ENCODE measurements at regions not wholly inside any gene's neighbourhood (a gene's known extent, or its start where the extent isn't known, plus 50 kb on each side); places are given as distances from the start of the nearest gene placed in this dataset.
"Not testable (repeated sequence)": the region's sequence is repeated elsewhere in the genome, so short reads cannot be mapped to it uniquely, and the experiment has no call there.

DNA sequence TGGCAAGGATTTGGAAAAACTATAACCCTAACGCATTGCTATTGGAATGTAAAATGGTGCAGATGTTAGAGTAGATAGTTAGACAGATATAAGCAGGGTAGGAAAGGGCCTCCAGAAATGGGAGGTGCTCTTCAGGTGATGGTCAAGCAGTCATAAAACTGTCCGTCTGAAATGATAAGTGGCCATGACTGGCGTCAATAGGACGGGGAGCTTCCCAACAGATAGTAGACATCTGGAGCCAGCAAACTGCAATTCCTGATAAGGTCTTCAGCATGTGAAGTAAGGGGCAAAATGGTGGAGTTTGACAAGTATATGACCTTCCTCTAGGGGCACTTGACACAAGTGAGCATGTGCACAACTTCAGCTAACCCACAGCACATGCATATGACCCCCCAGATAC is 250.4 kb downstream of the MAGEB5 start:
- TF ChIP-seq, protein P1, sequence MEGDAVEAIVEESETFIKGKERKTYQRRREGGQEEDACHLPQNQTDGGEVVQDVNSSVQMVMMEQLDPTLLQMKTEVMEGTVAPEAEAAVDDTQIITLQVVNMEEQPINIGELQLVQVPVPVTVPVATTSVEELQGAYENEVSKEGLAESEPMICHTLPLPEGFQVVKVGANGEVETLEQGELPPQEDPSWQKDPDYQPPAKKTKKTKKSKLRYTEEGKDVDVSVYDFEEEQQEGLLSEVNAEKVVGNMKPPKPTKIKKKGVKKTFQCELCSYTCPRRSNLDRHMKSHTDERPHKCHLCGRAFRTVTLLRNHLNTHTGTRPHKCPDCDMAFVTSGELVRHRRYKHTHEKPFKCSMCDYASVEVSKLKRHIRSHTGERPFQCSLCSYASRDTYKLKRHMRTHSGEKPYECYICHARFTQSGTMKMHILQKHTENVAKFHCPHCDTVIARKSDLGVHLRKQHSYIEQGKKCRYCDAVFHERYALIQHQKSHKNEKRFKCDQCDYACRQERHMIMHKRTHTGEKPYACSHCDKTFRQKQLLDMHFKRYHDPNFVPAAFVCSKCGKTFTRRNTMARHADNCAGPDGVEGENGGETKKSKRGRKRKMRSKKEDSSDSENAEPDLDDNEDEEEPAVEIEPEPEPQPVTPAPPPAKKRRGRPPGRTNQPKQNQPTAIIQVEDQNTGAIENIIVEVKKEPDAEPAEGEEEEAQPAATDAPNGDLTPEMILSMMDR (conservative IDR thresholded peaks at IDR 0.05), result no peak
- H3K4me1 ChIP-seq (ENCODE audit: control insufficient read depth, insufficient read depth, low read length), result no peaks in the 10 kb centered on the region
- no peaks in the 10 kb centered on the region for H3K27me3 ChIP-seq (ENCODE audit: control insufficient read depth, insufficient read depth, low read length, poor library complexity, severe bottlenecking)
- no peak overlapping the region for H3K9ac ChIP-seq (ENCODE audit: extremely low read depth, low read length, poor library complexity, severe bottlenecking)
- no peaks in the 10 kb centered on the region for H3K36me3 ChIP-seq (ENCODE audit: control insufficient read depth, insufficient read depth, low read length)
- no peak overlapping the region for H3K4me3 ChIP-seq (ENCODE audit: low read length)
- H3K9me3 ChIP-seq (ENCODE audit: control insufficient read depth, low read length), result no peaks in the 10 kb centered on the region
- DNase-seq, result no peak
- Mint-ChIP-seq H3K4me1 (no peaks in the 10 kb centered on the region), H3K27ac (no peak overlapping the region), H3K27me3 (ENCODE audit: insufficient read depth) (no peaks in the 10 kb centered on the region), H3K4me3 (no peak overlapping the region), H3K9me3 (peaks cover 46% of the 10 kb centered on the region), H3K36me3 (ENCODE audit: low read depth) (no peaks in the 10 kb centered on the region)
- WGBS, 2 experiments (ENCODE audit: insufficient coverage in 1 of 2, insufficient read length in 1 of 2), result 98% methylated on average over 4 of the region's 4 CpGs; no CpG with 5 or more reads in 1 of the 2 experiments
- H3K27ac ChIP-seq (ENCODE audit: low read depth, low read length), result no peak overlapping the region

DNA sequence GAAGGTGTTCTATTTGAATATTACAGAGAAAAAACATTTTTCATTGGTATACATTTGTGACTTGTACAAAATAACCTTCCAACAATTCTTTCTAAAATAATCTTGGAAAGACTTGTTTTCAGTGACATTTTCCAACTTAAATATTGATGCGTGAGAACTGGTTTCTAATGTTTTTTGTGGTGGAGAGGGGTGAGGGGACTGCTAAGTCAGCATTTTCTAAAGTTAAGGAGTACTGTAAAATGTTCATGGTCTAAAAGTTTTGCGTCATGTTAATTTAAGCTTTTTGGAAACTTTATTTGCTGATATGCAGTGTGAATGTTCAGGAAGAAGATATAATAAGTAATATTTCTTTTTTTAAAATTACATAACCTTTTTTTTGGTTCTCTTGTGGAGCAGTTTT is 229.3 kb downstream of the MAGEB5 start:
- Histone ChIP-seq H3K27ac (ENCODE audit: low read depth, low read length) (no peak overlapping the region), H3K4me3 (ENCODE audit: low read length) (no peak overlapping the region), H3K36me3 (ENCODE audit: control insufficient read depth, insufficient read depth, low read length) (no peaks in the 10 kb centered on the region), H3K27me3 (ENCODE audit: control insufficient read depth, insufficient read depth, low read length, poor library complexity, severe bottlenecking) (no peaks in the 10 kb centered on the region), H3K9ac (ENCODE audit: extremely low read depth, low read length, poor library complexity, severe bottlenecking) (no peak overlapping the region), H3K9me3 (ENCODE audit: control insufficient read depth, low read length) (no peaks in the 10 kb centered on the region), H3K4me1 (ENCODE audit: control insufficient read depth, insufficient read depth, low read length) (no peaks in the 10 kb centered on the region)
- H3K4me3 Mint-ChIP-seq, result no peak overlapping the region
- H3K27ac Mint-ChIP-seq, result no peak overlapping the region
- DNase-seq, result no peak
- H3K4me1 Mint-ChIP-seq, result peaks cover 9% of the 10 kb centered on the region
- no peaks in the 10 kb centered on the region for H3K27me3 Mint-ChIP-seq (ENCODE audit: insufficient read depth)
- TF ChIP-seq, protein P1 (conservative IDR thresholded peaks at IDR 0.05), result no peak
- no peaks in the 10 kb centered on the region for H3K36me3 Mint-ChIP-seq (ENCODE audit: low read depth)
- H3K9me3 Mint-ChIP-seq, result peaks cover 7% of the 10 kb centered on the region
- 80% methylated on average over 2 of the region's 2 CpGs; no CpG with 5 or more reads in 1 of the 2 experiments for WGBS, 2 experiments (ENCODE audit: insufficient coverage in 1 of 2, insufficient read length in 1 of 2)

DNA sequence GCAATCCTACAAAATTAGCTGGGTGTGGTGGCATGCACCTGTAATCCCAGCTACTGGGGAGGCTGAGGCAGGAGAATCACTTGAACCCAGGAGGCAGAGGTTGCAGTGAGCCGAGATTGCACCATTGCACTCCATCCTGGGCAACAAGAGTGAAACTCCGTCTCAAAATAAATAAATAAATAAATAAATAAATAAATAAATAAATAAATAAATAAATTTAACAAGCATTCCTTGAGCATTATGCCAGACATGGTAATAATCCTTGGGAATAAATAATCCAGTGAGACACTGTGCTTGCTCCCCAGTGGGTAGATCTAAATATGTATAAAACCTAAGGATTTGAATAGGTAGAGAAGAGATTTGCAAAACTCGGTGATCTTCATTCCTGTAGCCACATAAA is 228.4 kb downstream of the MAGEB5 start:
- not testable (repeated sequence) for H3K9me3 ChIP-seq (ENCODE audit: control insufficient read depth, low read length); DNase-seq; H3K27ac Mint-ChIP-seq; H3K4me3 Mint-ChIP-seq; H3K9ac ChIP-seq (ENCODE audit: extremely low read depth, low read length, poor library complexity, severe bottlenecking); H3K4me1 Mint-ChIP-seq; H3K36me3 Mint-ChIP-seq (ENCODE audit: low read depth); H3K27ac ChIP-seq (ENCODE audit: low read depth, low read length); H3K9me3 Mint-ChIP-seq; H3K27me3 ChIP-seq (ENCODE audit: control insufficient read depth, insufficient read depth, low read length, poor library complexity, severe bottlenecking); H3K4me1 ChIP-seq (ENCODE audit: control insufficient read depth, insufficient read depth, low read length); H3K4me3 ChIP-seq (ENCODE audit: low read length); H3K36me3 ChIP-seq (ENCODE audit: control insufficient read depth, insufficient read depth, low read length); H3K27me3 Mint-ChIP-seq (ENCODE audit: insufficient read depth)
- WGBS, 2 experiments (ENCODE audit: insufficient coverage in 1 of 2, insufficient read length in 1 of 2), result 86% methylated on average over 1 of the region's 3 CpGs; no CpG with 5 or more reads in 1 of the 2 experiments

DNA sequence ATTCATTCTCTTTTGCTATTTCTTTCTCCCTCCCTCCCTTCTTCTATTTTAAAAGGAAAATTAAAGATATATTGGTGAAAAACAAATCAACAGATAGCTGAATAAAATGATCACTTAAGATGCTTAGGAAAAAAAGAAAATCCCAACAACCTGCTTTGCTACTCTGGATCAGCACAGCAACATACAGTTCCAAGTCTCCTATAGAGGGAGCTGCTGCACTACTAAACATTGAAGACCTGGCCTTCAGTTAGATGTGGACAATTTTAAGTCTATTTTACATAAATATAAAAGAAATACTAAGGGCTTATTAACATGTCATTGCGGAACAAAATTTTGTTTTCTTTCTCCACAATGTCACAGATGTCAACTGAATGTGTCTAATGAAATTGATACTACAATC is 226.4 kb downstream of the MAGEB5 start:
- DNase-seq, result no peak
- Histone ChIP-seq H3K27ac (ENCODE audit: low read depth, low read length) (no peak overlapping the region), H3K4me3 (ENCODE audit: low read length) (no peak overlapping the region), H3K9ac (ENCODE audit: extremely low read depth, low read length, poor library complexity, severe bottlenecking) (no peak overlapping the region), H3K36me3 (ENCODE audit: control insufficient read depth, insufficient read depth, low read length) (no peaks in the 10 kb centered on the region), H3K9me3 (ENCODE audit: control insufficient read depth, low read length) (no peaks in the 10 kb centered on the region), H3K27me3 (ENCODE audit: control insufficient read depth, insufficient read depth, low read length, poor library complexity, severe bottlenecking) (no peaks in the 10 kb centered on the region), H3K4me1 (ENCODE audit: control insufficient read depth, insufficient read depth, low read length) (no peaks in the 10 kb centered on the region)
- 40% methylated on average over 1 of the region's 1 CpG; no CpG with 5 or more reads in 1 of the 2 experiments for WGBS, 2 experiments (ENCODE audit: insufficient coverage in 1 of 2, insufficient read length in 1 of 2)
- H3K9me3 Mint-ChIP-seq, result peaks cover 7% of the 10 kb centered on the region
- H3K27me3 Mint-ChIP-seq (ENCODE audit: insufficient read depth), result no peaks in the 10 kb centered on the region
- TF ChIP-seq, protein P1 (conservative IDR thresholded peaks at IDR 0.05), result peak; percentile 83
- peaks cover 9% of the 10 kb centered on the region for H3K4me1 Mint-ChIP-seq
- no peak overlapping the region for H3K4me3 Mint-ChIP-seq
- H3K27ac Mint-ChIP-seq, result no peak overlapping the region
- no peaks in the 10 kb centered on the region for H3K36me3 Mint-ChIP-seq (ENCODE audit: low read depth)

Data from endodermal cell (in vitro differentiated cells).